GM23338 (cell line): ENCODE measurements at regions not wholly inside any gene's neighbourhood (a gene's known extent, or its start where the extent isn't known, plus 50 kb on each side); places are given as distances from the start of the nearest gene placed in this dataset.

Experiments
- ATAC-seq: fragments of 200-7000 bp; cut with Tn5 transposase; 3 replicates; pipeline ENCODE4 v1.9.1; 2020
- DNase-seq: peaks from one replicate; pipeline ENCODE4 v3.0.0-alpha.2; 2015; ENCODE audit warnings: low spot score
- H2AFZ ChIP-seq: fragments of 200-600 bp; sonication (generic); 2 replicates; pipeline ENCODE4 v1.8.0; 2016; ENCODE audit warnings: antibody characterized with exemption, mild to moderate bottlenecking, moderate library complexity
- H3F3A ChIP-seq: fragments of 200-600 bp; sonication (generic); replicated peaks from 2 replicates; pipeline ENCODE4 v1.8.0; 2017; ENCODE audit warnings: antibody characterized with exemption, mixed run types, low read depth
- H3K27ac ChIP-seq: fragments of 200-600 bp; sonication (generic); 2 replicates; pipeline ENCODE4 v1.6.1; 2016; ENCODE audit warnings: low read depth
- H3K27me3 ChIP-seq: fragments of 200-600 bp; sonication (generic); 2 replicates; pipeline ENCODE4 v1.8.0; 2016; ENCODE audit warnings: mild to moderate bottlenecking, mixed run types, moderate library complexity; ENCODE audit not compliant: insufficient read depth
- H3K36me3 ChIP-seq: fragments of 200-600 bp; sonication (generic); 2 replicates; pipeline ENCODE4 v1.8.0; 2016; ENCODE audit warnings: mild to moderate bottlenecking; ENCODE audit not compliant: insufficient read depth
- H3K4me1 ChIP-seq: fragments of 200-600 bp; sonication (generic); 2 replicates; pipeline ENCODE4 v1.8.0; 2016; ENCODE audit warnings: mild to moderate bottlenecking, moderate library complexity; ENCODE audit not compliant: insufficient read depth
- H3K4me2 ChIP-seq: fragments of 200-600 bp; sonication (generic); 2 replicates; pipeline ENCODE4 v1.7.1; 2017; ENCODE audit warnings: mixed run types
- H3K4me3 ChIP-seq: fragments of 200-600 bp; sonication (generic); 2 replicates; pipeline ENCODE4 v1.6.1; 2016; ENCODE audit warnings: mixed run types
- H3K79me2 ChIP-seq: fragments of 200-600 bp; sonication (generic); replicated peaks from 2 replicates; pipeline ENCODE4 v1.8.0; 2017; ENCODE audit warnings: mild to moderate bottlenecking; ENCODE audit not compliant: insufficient read depth
- H3K9me2 ChIP-seq: fragments of 200-600 bp; sonication (generic); 2 replicates; pipeline ENCODE4 v1.8.0; 2017; ENCODE audit not compliant: insufficient read depth
- H4K20me1 ChIP-seq: fragments of 200-600 bp; sonication (generic); replicated peaks from 2 replicates; pipeline ENCODE4 v1.8.0; 2017; ENCODE audit warnings: mild to moderate bottlenecking; ENCODE audit not compliant: insufficient read depth
- H3K27ac Mint-ChIP-seq: 2 replicates; pipeline ENCODE4 v1.8.0; 2020; ENCODE audit warnings: inconsistent platforms, mild to moderate bottlenecking, moderate library complexity, mixed read lengths
- H3K27me3 Mint-ChIP-seq: 3 replicates; pipeline ENCODE4 v1.8.0; 2022; ENCODE audit warnings: low read depth, mild to moderate bottlenecking, moderate library complexity, mixed read lengths, inconsistent platforms; ENCODE audit not compliant: insufficient read depth, poor library complexity
- H3K36me3 Mint-ChIP-seq: 3 replicates; pipeline ENCODE4 v1.8.0; 2021; ENCODE audit warnings: low read depth, mild to moderate bottlenecking, inconsistent platforms, moderate library complexity, mixed read lengths
- H3K4me1 Mint-ChIP-seq: 3 replicates; pipeline ENCODE4 v1.8.0; 2020; ENCODE audit warnings: mild to moderate bottlenecking, inconsistent platforms, mixed read lengths
- H3K4me3 Mint-ChIP-seq: 3 replicates; pipeline ENCODE4 v1.8.0; 2021; ENCODE audit warnings: moderate library complexity, mild to moderate bottlenecking, inconsistent platforms, mixed read lengths
- H3K9me3 Mint-ChIP-seq: 3 replicates; pipeline ENCODE4 v1.8.0; 2020; ENCODE audit warnings: moderate library complexity, mild to moderate bottlenecking, inconsistent platforms, mixed read lengths
- CREB1 ChIP-seq: fragments of 250-450 bp; sonication (Bioruptor Pico); IDR thresholded peaks from 2 replicates; pipeline ENCODE4 v1.5.0; 2020; ENCODE audit warnings: low read depth, mild to moderate bottlenecking, moderate library complexity
- CTCF ChIP-seq, 2 experiments: fragments of 200-600 bp in 1 of 2; sonication (generic) in 1 of 2; conservative IDR thresholded peaks; 2 replicates each; pipeline versions ENCODE4 v1.5.1 to v1.6.1; 2016 to 2017; ENCODE audit warnings: antibody characterized with exemption in 2 of 2, low read depth in 2 of 2, mild to moderate bottlenecking in 2 of 2, moderate library complexity in 1 of 2
- ETS1 ChIP-seq: IDR thresholded peaks from 2 replicates; pipeline ENCODE4 v1.6.1; 2016; ENCODE audit warnings: antibody characterized with exemption
- EZH2 ChIP-seq: fragments of 200-600 bp; sonication (generic); IDR thresholded peaks from one replicate; pipeline ENCODE4 v1.8.0; 2017; ENCODE audit warnings: antibody characterized with exemption, mild to moderate bottlenecking, low read depth; ENCODE audit not compliant: unreplicated experiment
- EZH2phosphoT487 ChIP-seq: fragments of 200-600 bp; sonication (generic); IDR thresholded peaks from one replicate; pipeline ENCODE4 v1.8.1; 2018; ENCODE audit warnings: antibody characterized with exemption; ENCODE audit not compliant: unreplicated experiment
- JUNB ChIP-seq: IDR thresholded peaks from one replicate; pipeline ENCODE4 v1.6.1; 2016; ENCODE audit warnings: antibody characterized with exemption; ENCODE audit not compliant: unreplicated experiment
- NANOG ChIP-seq: IDR thresholded peaks from 2 replicates; pipeline ENCODE4 v1.6.1; 2016; ENCODE audit warnings: antibody characterized with exemption, borderline replicate concordance
- POLR2AphosphoS5 ChIP-seq: IDR thresholded peaks from 2 replicates; pipeline ENCODE4 v1.6.1; 2016; ENCODE audit warnings: antibody characterized with exemption, low read depth
- REST ChIP-seq: IDR thresholded peaks from one replicate; pipeline ENCODE4 v1.6.1; 2018; ENCODE audit warnings: antibody characterized with exemption; ENCODE audit not compliant: unreplicated experiment
- STAT1 ChIP-seq: IDR thresholded peaks from one replicate; pipeline ENCODE4 v1.6.1; 2016; ENCODE audit warnings: antibody characterized with exemption; ENCODE audit not compliant: unreplicated experiment
- ZNF114 ChIP-seq: fragments of 250-450 bp; sonication (Bioruptor Pico); IDR thresholded peaks from 2 replicates; pipeline ENCODE4 v1.5.0; 2020; ENCODE audit warnings: mild to moderate bottlenecking, moderate library complexity
- ZNF331 ChIP-seq: fragments of 250-450 bp; sonication (Bioruptor Pico); IDR thresholded peaks from 2 replicates; pipeline ENCODE4 v1.5.0; 2020; ENCODE audit warnings: low read depth, mild to moderate bottlenecking, moderate library complexity
- ZNF462 ChIP-seq: fragments of 250-450 bp; sonication (Bioruptor Pico); IDR thresholded peaks from 2 replicates; pipeline ENCODE4 v1.5.0; 2020; ENCODE audit warnings: mild to moderate bottlenecking, moderate library complexity

GRCh38 chr15:29945943-29946596, 123.8 kb upstream of the TJP1 start:
- no peak overlapping the region for H3K4me3 ChIP-seq
- no peak for DNase-seq
- no peak overlapping the region for H3K4me3 Mint-ChIP-seq
- no peaks in the 10 kb centered on the region for H3K4me1 Mint-ChIP-seq
- peaks cover 11% of the 10 kb centered on the region for H3K9me3 Mint-ChIP-seq
- H3K36me3 Mint-ChIP-seq, result 0 out of 3 replicates have a peak, but pooled peaks cover 4% of the 10 kb centered on the region
- no peak overlapping the region for H2AFZ ChIP-seq
- H3K4me2 ChIP-seq, result no peak overlapping the region
- H3K9me2 ChIP-seq, result peaks cover 8% of the 10 kb centered on the region
- H4K20me1 ChIP-seq, result no peaks in the 10 kb centered on the region
- ATAC-seq, result no peak
- no peak overlapping the region for H3K27ac ChIP-seq
- H3K27me3 ChIP-seq, result no peaks in the 10 kb centered on the region
- H3F3A ChIP-seq, result no peaks in the 10 kb centered on the region
- H3K36me3 ChIP-seq, result no peaks in the 10 kb centered on the region
- H3K4me1 ChIP-seq, result no peaks in the 10 kb centered on the region
- H3K27me3 Mint-ChIP-seq, result peaks cover 5% of the 10 kb centered on the region
- no peak for TF ChIP-seq ETS1
- no peak for TF ChIP-seq ZNF462 (CRISPR knock-in tag)
- TF ChIP-seq NANOG, result no peak
- no peak for TF ChIP-seq JUNB
- TF ChIP-seq POLR2AphosphoS5, result no peak
- no peak for TF ChIP-seq ZNF114 (CRISPR knock-in tag)
- TF ChIP-seq EZH2phosphoT487, result no peak
- no peak for TF ChIP-seq CREB1 (CRISPR knock-in tag)
- no peak for TF ChIP-seq REST
- TF ChIP-seq ZNF331 (CRISPR knock-in tag), result no peak
- TF ChIP-seq EZH2, result no peak
- no peak for TF ChIP-seq STAT1
- TF ChIP-seq CTCF (conservative IDR thresholded peaks at IDR 0.05; ENCODE audit: low read depth in 2 of 2), result no peak
- no peaks in the 10 kb centered on the region for H3K79me2 ChIP-seq
- no peak overlapping the region for H3K27ac Mint-ChIP-seq
